Neural progenitor cell (in vitro differentiated cells): ENCODE measurements at regions not wholly inside any gene's neighbourhood (a gene's known extent, or its start where the extent isn't known, plus 50 kb on each side); places are given as distances from the start of the nearest gene placed in this dataset.

Experiments
- CTCF ChIP-seq: fragments of 200-600 bp; sonication (generic); IDR thresholded peaks from 2 replicates; pipeline ENCODE4 v1.5.1; 2017; ENCODE audit warnings: antibody characterized with exemption, mild to moderate bottlenecking
- EZH2 ChIP-seq: fragments of 200-600 bp; sonication (generic); IDR thresholded peaks from 2 replicates; pipeline ENCODE4 v1.6.1; 2017; ENCODE audit warnings: antibody characterized with exemption, mild to moderate bottlenecking, moderate library complexity

DNA sequence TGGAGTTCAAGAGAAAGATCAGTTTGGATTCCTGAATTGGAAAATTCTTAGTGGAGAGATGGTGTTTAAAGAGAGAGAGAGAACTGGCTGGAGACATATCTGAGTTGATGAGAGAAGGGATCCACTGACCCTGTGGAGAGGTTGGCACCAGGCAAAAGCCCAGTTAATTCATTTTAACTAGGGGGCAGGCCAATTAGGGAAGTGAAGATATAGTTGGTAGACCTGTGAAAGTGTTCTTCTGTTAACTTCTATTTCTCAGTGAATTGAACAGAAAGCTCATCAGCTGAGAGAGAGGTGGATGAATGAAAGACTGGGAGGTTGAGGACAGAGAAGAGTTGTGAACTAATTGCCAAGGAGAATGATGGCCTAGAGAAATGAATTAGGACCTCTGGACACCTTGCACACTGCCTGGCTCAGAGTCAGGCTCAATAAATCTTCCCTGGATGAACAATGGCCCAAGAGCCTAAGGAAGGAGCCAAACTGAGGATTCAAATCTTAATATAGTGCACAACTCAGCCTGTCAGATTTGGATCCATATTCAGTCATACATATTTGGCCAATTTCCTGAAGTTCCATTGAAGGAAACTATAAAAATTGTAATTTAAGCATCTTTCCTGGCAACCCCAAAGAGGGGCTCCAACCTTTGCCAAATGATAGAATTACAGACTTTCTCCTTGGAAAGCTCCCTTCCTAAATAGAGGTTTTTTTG is 82.2 kb upstream of the RMDN2 start:
- TF ChIP-seq CTCF (no peak), EZH2 (no peak)
